HG03439 (cell line): ENCODE measurements at regions not wholly inside any gene's neighbourhood (a gene's known extent, or its start where the extent isn't known, plus 50 kb on each side); places are given as distances from the start of the nearest gene placed in this dataset.

ENCODE experiments used
- ATAC-seq: cut with Tn5 transposase; IDR thresholded peaks from one replicate; pipeline ENCODE4 v1.9.1; 2021; ENCODE audit warnings: mild to moderate bottlenecking, moderate library complexity; ENCODE audit not compliant: unreplicated experiment

GRCh38 chr3:115448851-115449250 lies 174.5 kb upstream of the GAP43 start:
- ATAC-seq = no peak

GRCh38 chr3:115450036-115450435 lies 173.3 kb upstream of the GAP43 start:
- no peak for ATAC-seq

- ATAC-seq = no peak
Measured at GRCh38 chr3:115464036-115464435, 159.3 kb upstream of the GAP43 start.

DNA sequence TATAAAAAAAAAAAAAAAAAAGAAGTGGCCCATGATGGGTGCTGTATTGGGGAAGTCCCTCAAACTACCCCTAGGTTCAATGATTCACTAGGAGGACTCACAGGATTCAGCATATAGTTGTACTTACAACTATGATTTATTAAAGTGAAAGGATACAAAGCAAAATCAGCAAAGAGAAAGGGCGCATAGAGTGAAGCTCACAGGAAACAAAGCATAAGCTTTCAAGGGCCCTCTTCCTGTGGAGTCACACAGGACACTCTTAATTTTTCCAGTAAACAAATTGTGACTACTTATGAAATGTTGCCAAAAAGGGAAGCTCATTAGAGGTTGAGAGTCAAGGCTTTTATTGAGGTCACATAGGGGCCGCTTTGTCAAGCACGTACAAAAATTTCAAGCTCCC lies 153.7 kb upstream of the GAP43 start:
- ATAC-seq = no peak

DNA sequence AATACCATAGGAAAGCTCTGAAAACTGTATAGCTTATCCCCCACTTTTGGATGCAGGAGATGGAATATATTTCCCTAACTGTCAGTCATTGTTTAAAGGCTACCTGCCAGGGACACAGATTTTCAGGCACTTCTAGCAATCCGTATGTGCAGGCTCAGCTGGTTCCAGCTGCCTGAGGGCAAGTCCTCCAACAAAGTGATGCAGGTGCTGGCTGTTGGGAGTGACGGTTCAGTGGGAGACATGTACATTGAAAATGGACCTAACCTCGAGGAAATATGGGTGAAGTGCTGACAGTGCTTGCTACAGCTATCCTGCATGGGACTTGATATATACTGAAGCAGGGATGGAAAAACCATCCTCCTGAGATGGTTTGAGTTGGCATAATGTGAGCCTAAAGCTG lies 153.1 kb upstream of the GAP43 start:
- ATAC-seq = no peak

GRCh38 chr3:115475178-115476041 lies 147.9 kb upstream of the GAP43 start:
- ATAC-seq = no peak

DNA sequence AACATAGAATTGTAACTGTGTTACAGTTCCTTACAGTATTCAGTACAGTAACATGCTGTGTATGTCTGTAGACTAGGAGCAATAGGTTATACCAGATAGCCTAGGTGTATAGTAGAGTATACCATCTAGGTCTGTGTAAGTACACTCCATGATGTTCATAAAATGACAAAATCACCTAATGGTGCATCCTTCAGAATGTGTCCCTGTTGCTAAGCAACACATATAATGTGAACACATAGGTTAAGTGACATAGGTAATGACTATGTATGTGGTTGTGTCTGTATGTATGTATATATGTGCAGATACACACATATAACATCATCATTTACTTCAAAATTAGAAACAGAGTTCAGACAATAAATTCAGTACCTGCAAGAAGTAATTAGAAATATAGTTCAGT lies 146.8 kb upstream of the GAP43 start:
- ATAC-seq = no peak

GRCh38 chr3:115478359-115478758 lies 145.0 kb upstream of the GAP43 start:
- no peak for ATAC-seq

DNA sequence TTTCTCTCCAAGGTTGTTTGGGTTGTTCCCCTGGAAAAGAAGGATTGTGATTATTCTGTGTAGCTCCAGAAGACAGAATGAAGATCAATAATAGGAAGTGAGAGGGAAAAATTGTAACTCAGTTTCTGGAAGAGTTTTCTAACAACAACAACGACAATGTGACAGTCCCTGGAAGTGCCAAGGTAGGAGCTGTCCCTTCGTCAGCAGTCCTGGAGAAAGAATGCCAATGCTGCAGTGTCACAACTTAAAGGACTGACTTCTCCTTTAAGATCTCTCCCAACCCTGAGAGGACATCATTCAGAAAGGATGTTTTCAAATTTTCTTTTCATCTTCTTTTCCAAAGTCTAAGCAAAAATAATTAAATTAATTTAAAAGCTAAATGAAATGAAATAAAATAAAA lies 136.4 kb upstream of the GAP43 start:
- no peak for ATAC-seq

DNA sequence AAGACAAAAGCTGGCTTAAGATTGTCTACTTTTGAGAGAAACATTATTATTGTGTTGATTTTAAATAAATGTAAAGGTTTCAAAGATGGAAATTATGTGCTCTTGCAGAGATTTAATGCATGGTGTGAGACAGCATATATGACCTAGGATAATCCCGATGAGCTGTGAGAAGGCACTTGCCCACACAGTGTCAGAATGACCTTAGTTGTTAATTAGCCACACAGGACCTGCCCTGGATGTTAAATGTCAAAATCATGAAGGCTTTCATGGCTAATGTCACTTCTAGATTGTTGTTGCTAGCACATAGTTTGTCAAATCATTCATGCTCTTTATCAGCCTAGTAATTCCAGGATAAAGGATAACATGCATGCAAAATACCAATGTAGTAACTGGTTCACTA lies 135.3 kb upstream of the GAP43 start:
- no peak for ATAC-seq

GRCh38 chr3:115488409-115488808 lies 134.9 kb upstream of the GAP43 start:
- no peak for ATAC-seq

GRCh38 chr3:115494826-115495225 lies 128.5 kb upstream of the GAP43 start:
- ATAC-seq = no peak

GRCh38 chr3:115498421-115498820 lies 124.9 kb upstream of the GAP43 start:
- no peak for ATAC-seq

GRCh38 chr3:115498898-115499297 lies 124.4 kb upstream of the GAP43 start:
- no peak for ATAC-seq

DNA sequence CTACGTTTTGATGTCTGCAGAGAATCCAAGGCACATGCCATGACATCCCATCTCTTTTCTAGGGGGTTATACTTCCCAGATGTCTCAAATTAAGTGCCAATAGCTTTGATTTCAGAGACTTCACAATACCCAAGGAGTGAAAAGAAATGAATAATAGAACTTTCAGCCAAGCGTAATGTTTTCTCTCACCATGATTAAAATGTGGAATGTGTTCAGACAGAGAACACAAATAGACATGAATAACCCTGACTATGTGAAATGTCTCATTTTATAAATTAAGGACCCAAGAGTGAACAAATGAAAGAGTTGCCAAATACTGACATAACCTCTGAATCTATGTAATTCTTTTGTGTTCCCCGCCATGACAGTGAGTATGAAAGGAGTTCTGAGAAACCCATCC lies 123.6 kb upstream of the GAP43 start:
- ATAC-seq = no peak

- ATAC-seq = no peak
Measured at GRCh38 chr3:115500795-115501194, 122.5 kb upstream of the GAP43 start.

- no peak for ATAC-seq
Measured at GRCh38 chr3:115502128-115502527, 121.2 kb upstream of the GAP43 start.

DNA sequence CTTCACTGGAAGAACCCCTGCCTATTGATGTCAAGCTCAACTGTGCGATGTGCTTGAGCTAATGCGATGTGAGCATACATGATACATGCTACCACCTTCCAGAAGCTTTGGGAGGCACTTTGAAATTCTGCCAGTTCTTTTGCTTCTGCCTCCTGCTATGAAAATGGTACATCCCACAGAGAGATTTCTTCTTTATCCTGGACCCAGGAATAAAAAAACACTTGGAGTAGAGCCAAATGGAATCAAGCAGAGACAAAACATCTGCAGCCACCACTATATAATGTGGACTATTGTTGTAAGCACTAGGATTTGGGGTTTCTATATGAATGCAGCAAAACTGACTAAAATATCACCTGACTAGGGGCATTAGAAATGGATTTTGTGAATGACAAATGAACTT lies 119.9 kb upstream of the GAP43 start:
- ATAC-seq = no peak

- ATAC-seq = no peak
Measured at GRCh38 chr3:115508562-115508961, 114.7 kb upstream of the GAP43 start.

- no peak for ATAC-seq
Measured at GRCh38 chr3:115512565-115513415, 110.5 kb upstream of the GAP43 start.

DNA sequence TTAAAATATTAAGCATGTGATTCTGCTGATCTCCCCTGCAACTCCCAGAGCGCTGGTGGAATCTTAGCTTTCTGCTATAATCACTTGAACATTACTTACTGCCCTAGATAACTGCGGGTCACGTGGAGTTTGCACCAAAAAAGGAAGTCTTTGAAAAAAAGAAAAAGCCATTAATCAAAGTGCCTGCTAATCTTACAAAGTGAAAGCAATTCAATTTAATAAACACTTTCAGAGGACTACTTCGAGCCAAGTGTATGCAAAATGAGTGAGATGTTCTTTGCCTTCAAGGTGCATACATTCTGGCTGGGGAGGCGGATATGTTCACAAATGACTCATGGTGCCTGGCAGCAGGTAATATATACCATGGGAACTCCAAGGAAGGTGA lies 109.9 kb upstream of the GAP43 start:
- ATAC-seq = no peak

GRCh38 chr3:115517457-115518050 lies 105.8 kb upstream of the GAP43 start:
- no peak for ATAC-seq
